Coronary artery (tissue), 2 donors: ENCODE measurements at regions not wholly inside any gene's neighbourhood (a gene's known extent, or its start where the extent isn't known, plus 50 kb on each side); places are given as distances from the start of the nearest gene placed in this dataset.

Source experiments
- DNase-seq: peaks from one replicate; pipeline ENCODE4 v3.0.0-alpha.2; 2017; ENCODE audit warnings: low spot score
- H3K27ac ChIP-seq, 2 donors: fragments of 200-600 bp; sonication (generic); one replicate each; pipeline ENCODE4 v1.5.1; 2016 to 2019
- H3K4me3 ChIP-seq: fragments of 200-600 bp; sonication (generic); 2 replicates; pipeline ENCODE4 v1.5.1; 2016; ENCODE audit warnings: mild to moderate bottlenecking, moderate library complexity
- TF ChIP-seq, protein P1 (sequence below): fragments of 200-600 bp; sonication (generic); IDR thresholded peaks from one replicate; pipeline ENCODE4 v1.5.1; 2019; ENCODE audit warnings: antibody characterized with exemption

GRCh38 chr3:177773717-177774116 lies 576.4 kb upstream of the TBL1XR1 start:
- peak overlapping the region in 1 of 2 donors; percentile 38 for H3K27ac ChIP-seq
- TF ChIP-seq, protein P1, sequence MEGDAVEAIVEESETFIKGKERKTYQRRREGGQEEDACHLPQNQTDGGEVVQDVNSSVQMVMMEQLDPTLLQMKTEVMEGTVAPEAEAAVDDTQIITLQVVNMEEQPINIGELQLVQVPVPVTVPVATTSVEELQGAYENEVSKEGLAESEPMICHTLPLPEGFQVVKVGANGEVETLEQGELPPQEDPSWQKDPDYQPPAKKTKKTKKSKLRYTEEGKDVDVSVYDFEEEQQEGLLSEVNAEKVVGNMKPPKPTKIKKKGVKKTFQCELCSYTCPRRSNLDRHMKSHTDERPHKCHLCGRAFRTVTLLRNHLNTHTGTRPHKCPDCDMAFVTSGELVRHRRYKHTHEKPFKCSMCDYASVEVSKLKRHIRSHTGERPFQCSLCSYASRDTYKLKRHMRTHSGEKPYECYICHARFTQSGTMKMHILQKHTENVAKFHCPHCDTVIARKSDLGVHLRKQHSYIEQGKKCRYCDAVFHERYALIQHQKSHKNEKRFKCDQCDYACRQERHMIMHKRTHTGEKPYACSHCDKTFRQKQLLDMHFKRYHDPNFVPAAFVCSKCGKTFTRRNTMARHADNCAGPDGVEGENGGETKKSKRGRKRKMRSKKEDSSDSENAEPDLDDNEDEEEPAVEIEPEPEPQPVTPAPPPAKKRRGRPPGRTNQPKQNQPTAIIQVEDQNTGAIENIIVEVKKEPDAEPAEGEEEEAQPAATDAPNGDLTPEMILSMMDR: no peak
- H3K4me3 ChIP-seq: no peak overlapping the region
- no peak for DNase-seq

DNA sequence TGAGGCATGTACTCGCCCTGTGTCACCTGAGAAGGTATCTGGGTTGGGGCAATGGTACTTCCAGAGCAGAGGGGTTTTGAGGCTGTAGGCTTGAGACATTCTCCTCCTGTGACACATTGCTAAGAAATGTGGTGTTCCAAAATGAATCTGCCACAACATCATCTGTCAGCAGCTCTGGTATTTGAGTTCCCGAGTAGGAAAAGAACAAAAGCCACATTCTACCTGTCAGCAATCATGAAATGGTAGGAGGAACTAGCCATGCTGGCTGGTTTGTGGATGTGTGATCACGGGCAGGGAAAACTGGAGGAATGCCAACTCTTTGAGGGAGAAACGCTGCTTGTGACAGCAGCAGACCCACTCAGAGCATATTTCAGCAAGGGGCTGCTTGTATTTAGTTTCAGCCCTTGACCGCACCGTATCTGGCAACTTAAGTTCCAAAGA lies 579.4 kb upstream of the TBL1XR1 start:
- TF ChIP-seq, protein P1: no peak
- no peak overlapping the region for H3K4me3 ChIP-seq

DNA sequence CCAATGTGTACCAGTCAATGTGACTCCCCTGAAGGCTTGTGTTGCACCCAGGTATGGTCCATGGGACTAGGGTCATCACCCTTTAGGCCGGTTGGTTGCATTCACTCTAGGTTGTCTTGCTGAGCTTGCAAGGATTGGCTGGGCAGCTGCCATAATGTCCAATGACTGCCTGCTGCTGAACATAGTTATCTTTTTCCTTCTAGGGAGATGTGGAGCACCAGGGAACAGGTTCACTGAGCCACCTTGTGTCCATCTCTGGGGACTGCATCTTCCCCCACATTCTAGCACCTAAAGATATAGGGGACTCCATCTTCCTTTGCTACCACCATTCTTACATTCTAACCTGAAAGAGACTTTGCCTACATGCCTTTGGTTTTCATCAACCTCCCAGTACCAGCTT lies 580.4 kb upstream of the TBL1XR1 start:
- no peak overlapping the region for H3K27ac ChIP-seq
- no peak overlapping the region for H3K4me3 ChIP-seq
- TF ChIP-seq, protein P1: no peak
- DNase-seq: no peak

More for the DNA sequence above, 579.4 kb upstream of the TBL1XR1 start:
- H3K27ac ChIP-seq: peak overlapping the region in 1 of 2 donors; percentile 9
- no peak for DNase-seq

DNA sequence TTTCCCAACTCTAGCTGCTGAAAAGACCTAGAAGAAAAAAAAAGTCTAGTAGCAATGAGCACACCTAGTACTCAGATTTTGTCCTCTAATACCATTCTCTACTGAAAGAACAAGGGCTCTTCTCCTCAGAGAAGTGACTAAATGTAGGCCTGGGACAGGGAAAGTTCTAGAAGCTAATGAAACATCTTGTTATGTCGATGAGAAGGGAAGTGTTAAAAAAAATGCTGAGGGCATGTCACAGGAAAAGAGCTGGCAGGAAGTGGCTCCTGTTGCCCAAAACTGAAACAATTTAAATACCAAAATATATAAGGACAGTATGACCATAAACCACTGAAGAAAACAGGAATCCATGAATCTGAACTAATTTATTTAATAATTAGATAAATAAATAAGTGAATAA lies 581.4 kb upstream of the TBL1XR1 start:
- no peak overlapping the region for H3K4me3 ChIP-seq
- DNase-seq: no peak
- H3K27ac ChIP-seq: no peak overlapping the region
- TF ChIP-seq, protein P1: no peak

DNA sequence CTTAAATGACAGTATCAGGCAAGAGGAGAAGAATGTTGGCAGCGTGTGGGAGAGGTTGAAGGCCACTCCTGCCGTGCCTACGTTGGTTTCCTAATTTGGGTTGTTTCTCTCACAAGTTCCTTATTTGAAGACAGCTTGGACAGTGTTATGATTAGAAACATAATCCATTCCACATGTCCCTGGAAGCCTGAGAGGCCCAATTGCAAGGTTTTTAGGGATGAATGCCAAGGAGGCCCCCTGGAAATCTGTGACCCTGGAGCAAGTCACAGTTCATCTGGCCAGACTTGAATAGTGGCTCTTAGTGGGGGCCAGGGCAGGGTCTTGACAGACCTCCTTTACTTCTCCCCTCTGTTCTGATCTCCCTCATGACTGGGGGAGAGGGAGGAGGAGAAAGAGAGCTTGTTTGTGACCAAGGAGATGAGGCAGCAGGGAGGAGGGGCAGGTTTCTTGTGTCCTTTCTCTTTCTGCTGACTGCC lies 584.4 kb upstream of the TBL1XR1 start:
- peak; percentile 91 for DNase-seq
- peak overlapping the region; percentile 89 to 95 for H3K27ac ChIP-seq
- H3K4me3 ChIP-seq: no peak overlapping the region
- TF ChIP-seq, protein P1: no peak

DNA sequence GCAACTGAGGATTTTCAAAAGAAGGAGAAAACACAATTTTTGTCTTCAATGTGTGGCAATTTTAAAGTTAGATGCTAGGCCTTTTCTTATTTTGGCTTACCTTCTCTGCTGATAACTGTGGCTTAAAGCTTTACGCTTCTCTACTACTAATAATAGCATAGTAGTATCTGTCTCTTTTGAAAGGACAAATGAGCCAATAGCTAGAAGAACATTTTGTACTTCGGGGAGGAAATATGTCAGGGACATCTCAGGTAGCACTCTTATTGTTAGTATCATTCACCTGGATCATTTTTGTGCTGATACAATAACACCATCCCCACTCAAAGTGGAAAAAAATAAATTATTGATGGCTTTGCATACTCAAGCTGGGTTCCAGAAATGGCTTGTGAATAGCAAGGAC lies 586.1 kb upstream of the TBL1XR1 start:
- peak overlapping the region; percentile 89 to 95 for H3K27ac ChIP-seq
- TF ChIP-seq, protein P1: no peak
- H3K4me3 ChIP-seq: no peak overlapping the region
- DNase-seq: no peak

DNA sequence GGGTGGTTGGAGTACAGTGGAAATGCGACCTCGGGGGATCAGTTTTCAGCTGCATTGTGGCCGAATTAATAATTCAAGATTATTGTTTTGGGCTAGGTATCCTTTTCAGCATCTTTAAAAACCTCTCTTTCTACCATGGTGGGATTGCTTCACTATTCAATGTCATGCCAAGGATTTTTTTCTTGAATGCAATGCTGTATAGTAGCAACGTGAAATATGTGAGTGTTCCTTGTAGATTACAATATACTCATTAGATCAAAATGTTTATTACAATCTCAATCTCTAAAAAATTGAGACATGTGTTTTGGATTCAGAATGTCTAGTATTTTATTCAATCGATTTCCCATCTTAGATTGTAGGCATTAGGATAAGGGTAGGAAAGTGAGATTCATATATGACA lies 586.5 kb upstream of the TBL1XR1 start:
- DNase-seq: no peak
- Histone ChIP-seq H3K4me3 (no peak overlapping the region), H3K27ac (peak overlapping the region in 1 of 2 donors; percentile 89)
- TF ChIP-seq, protein P1: no peak
